Peyer's patch (tissue), 4 donors: ENCODE measurements at regions not wholly inside any gene's neighbourhood (a gene's known extent, or its start where the extent isn't known, plus 50 kb on each side); places are given as distances from the start of the nearest gene placed in this dataset.

Experiments used
- DNase-seq, 3 donors: peaks; one replicate each; pipeline ENCODE4 v3.0.0-alpha.2; 2017 to 2019
- H3K27ac ChIP-seq, 4 donors: fragments of 200-600 bp; sonication (generic); one replicate each; pipeline ENCODE4 v1.5.1; 2016 to 2019
- H3K27me3 ChIP-seq, 2 donors: fragments of 200-600 bp; sonication (generic); one replicate each; pipeline ENCODE4 v1.5.1; 2019
- H3K36me3 ChIP-seq, 3 donors: fragments of 200-600 bp; sonication (generic); one replicate each; pipeline ENCODE4 v1.5.1; 2016 to 2019
- H3K4me1 ChIP-seq, 4 donors: fragments of 200-600 bp; sonication (generic); one replicate each; pipeline ENCODE4 v1.5.1; 2016 to 2019
- H3K4me3 ChIP-seq, 4 donors: fragments of 200-600 bp; sonication (generic); 1 replicate in 3 of 4; 2 replicates in 1 of 4; pipeline ENCODE4 v1.5.1; 2016 to 2019; ENCODE audit warnings: mild to moderate bottlenecking in 1 of 4
- H3K9me3 ChIP-seq, 4 donors: fragments of 200-600 bp; sonication (generic); one replicate each; pipeline ENCODE4 v1.5.1; 2016 to 2019; ENCODE audit warnings: mild to moderate bottlenecking in 1 of 4
- POLR2A ChIP-seq, 2 donors: fragments of 450-650 bp; IDR thresholded peaks; one replicate each; pipeline ENCODE4 v1.5.1; 2017; ENCODE audit warnings: antibody characterized with exemption in 2 of 2, mild to moderate bottlenecking in 2 of 2, moderate library complexity in 2 of 2
- TF ChIP-seq, protein P1 (sequence below), 6 experiments: fragments of 450-650 bp in 4 of 6; fragments of 200-600 bp in 2 of 6; sonication (generic) in 1 of 6; IDR thresholded peaks; one replicate each; pipeline ENCODE4 v1.5.1; 2017 to 2019; ENCODE audit warnings: antibody characterized with exemption in 6 of 6, mild to moderate bottlenecking in 3 of 6, moderate library complexity in 1 of 6

DNA sequence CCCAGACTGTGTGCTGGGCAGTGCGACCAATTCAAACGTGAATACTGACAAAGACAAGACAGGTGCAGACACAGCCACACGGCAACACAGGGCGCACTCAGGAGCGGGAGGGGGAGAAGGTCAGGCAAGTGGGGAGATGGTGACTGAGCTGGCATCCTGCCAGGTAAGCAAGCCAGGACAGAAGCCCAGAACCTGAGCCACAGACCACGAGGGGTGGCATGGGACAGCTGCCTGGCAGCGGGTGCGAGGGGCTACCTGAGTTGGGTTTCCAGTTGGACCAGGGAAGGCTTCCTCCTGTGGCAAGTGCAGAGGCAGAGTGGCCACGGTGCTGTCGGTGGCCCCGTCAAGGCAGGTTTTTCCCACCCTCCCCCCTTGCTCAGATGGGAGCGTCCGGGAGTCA lies 215.2 kb upstream of the ARID1B start:
- TF ChIP-seq, protein P1, sequence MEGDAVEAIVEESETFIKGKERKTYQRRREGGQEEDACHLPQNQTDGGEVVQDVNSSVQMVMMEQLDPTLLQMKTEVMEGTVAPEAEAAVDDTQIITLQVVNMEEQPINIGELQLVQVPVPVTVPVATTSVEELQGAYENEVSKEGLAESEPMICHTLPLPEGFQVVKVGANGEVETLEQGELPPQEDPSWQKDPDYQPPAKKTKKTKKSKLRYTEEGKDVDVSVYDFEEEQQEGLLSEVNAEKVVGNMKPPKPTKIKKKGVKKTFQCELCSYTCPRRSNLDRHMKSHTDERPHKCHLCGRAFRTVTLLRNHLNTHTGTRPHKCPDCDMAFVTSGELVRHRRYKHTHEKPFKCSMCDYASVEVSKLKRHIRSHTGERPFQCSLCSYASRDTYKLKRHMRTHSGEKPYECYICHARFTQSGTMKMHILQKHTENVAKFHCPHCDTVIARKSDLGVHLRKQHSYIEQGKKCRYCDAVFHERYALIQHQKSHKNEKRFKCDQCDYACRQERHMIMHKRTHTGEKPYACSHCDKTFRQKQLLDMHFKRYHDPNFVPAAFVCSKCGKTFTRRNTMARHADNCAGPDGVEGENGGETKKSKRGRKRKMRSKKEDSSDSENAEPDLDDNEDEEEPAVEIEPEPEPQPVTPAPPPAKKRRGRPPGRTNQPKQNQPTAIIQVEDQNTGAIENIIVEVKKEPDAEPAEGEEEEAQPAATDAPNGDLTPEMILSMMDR (IDR thresholded peaks at IDR 0.05), result no peak
- no peak for TF ChIP-seq POLR2A (IDR thresholded peaks at IDR 0.05)
- Histone ChIP-seq H3K27ac (no peak overlapping the region), H3K4me1 (no peaks in the 10 kb centered on the region), H3K36me3 (no peaks in the 10 kb centered on the region), H3K4me3 (no peak overlapping the region), H3K27me3 (no peaks in the 10 kb centered on the region), H3K9me3 (no peaks in the 10 kb centered on the region)
- DNase-seq, result no peak

GRCh38 chr6:156560476-156560875 lies 216.7 kb upstream of the ARID1B start:
- Histone ChIP-seq H3K4me1 (no peaks in the 10 kb centered on the region), H3K9me3 (no peaks in the 10 kb centered on the region), H3K4me3 (no peak overlapping the region), H3K27ac (no peak overlapping the region), H3K36me3 (no peaks in the 10 kb centered on the region), H3K27me3 (no peaks in the 10 kb centered on the region)
- DNase-seq, result no peak
- no peak for TF ChIP-seq POLR2A (IDR thresholded peaks at IDR 0.05)
- TF ChIP-seq, protein P1 (IDR thresholded peaks at IDR 0.05), result no peak

- Histone ChIP-seq H3K4me1 (no peaks in the 10 kb centered on the region), H3K4me3 (no peak overlapping the region), H3K9me3 (no peaks in the 10 kb centered on the region), H3K27me3 (no peaks in the 10 kb centered on the region), H3K36me3 (no peaks in the 10 kb centered on the region), H3K27ac (no peak overlapping the region)
- TF ChIP-seq POLR2A (IDR thresholded peaks at IDR 0.05), result no peak
- TF ChIP-seq, protein P1 (IDR thresholded peaks at IDR 0.05), result no peak
- DNase-seq, result no peak
Measured at GRCh38 chr6:156559162-156559690, 218.0 kb upstream of the ARID1B start.

GRCh38 chr6:156557911-156558259 lies 219.3 kb upstream of the ARID1B start:
- TF ChIP-seq, protein P1 (IDR thresholded peaks at IDR 0.05), result no peak
- no peak for TF ChIP-seq POLR2A (IDR thresholded peaks at IDR 0.05)
- no peaks in the 10 kb centered on the region for H3K36me3 ChIP-seq
- H3K27me3 ChIP-seq, result no peaks in the 10 kb centered on the region
- DNase-seq, result no peak
- H3K9me3 ChIP-seq, result no peaks in the 10 kb centered on the region
- H3K27ac ChIP-seq, result no peak overlapping the region
- no peaks in the 10 kb centered on the region for H3K4me1 ChIP-seq
- no peak overlapping the region for H3K4me3 ChIP-seq

GRCh38 chr6:156557251-156557910 lies 219.8 kb upstream of the ARID1B start:
- Histone ChIP-seq H3K9me3 (no peaks in the 10 kb centered on the region), H3K4me1 (no peaks in the 10 kb centered on the region), H3K36me3 (no peaks in the 10 kb centered on the region), H3K27me3 (no peaks in the 10 kb centered on the region), H3K4me3 (no peak overlapping the region), H3K27ac (no peak overlapping the region)
- TF ChIP-seq POLR2A (IDR thresholded peaks at IDR 0.05), result no peak
- TF ChIP-seq, protein P1 (IDR thresholded peaks at IDR 0.05), result no peak
- no peak for DNase-seq
